ENCODE measurements at regions not wholly inside any gene's neighbourhood (a gene's known extent, or its start where the extent isn't known, plus 50 kb on each side); places are given as distances from the start of the nearest gene placed in this dataset.

- no peaks in the 10 kb centered on the region for H3K36me3 Mint-ChIP-seq (ENCODE audit: low read depth)
- no peaks in the 10 kb centered on the region for H3K9me3 Mint-ChIP-seq (ENCODE audit: insufficient read depth)
- ChIA-PET CTCF (no interaction called here), POLR2A (no interaction called here)
- DNase-seq = no peak
- no peak overlapping the region for H3K27ac Mint-ChIP-seq
- no peaks in the 10 kb centered on the region for H3K4me1 Mint-ChIP-seq (ENCODE audit: low read depth)
- H3K27me3 Mint-ChIP-seq (ENCODE audit: low read depth) = no peaks in the 10 kb centered on the region
- ATAC-seq = no peak
- no peak overlapping the region for H3K4me3 Mint-ChIP-seq
Measured at GRCh38 chr2:59654710-59655109, 898.7 kb downstream of the BCL11A start.

- ATAC-seq (no peak), DNase-seq (no peak)
- H3K4me1 Mint-ChIP-seq (ENCODE audit: low read depth) = no peaks in the 10 kb centered on the region
- H3K9me3 Mint-ChIP-seq (ENCODE audit: insufficient read depth) = no peaks in the 10 kb centered on the region
- CTCF ChIA-PET = no interaction called here
- POLR2A ChIA-PET = no interaction called here
- no peak overlapping the region for H3K4me3 Mint-ChIP-seq
- H3K27me3 Mint-ChIP-seq (ENCODE audit: low read depth) = no peaks in the 10 kb centered on the region
- no peak overlapping the region for H3K27ac Mint-ChIP-seq
- H3K36me3 Mint-ChIP-seq (ENCODE audit: low read depth) = no peaks in the 10 kb centered on the region
Measured at GRCh38 chr2:59653164-59653563, 900.3 kb downstream of the BCL11A start.

- no peaks in the 10 kb centered on the region for H3K9me3 Mint-ChIP-seq (ENCODE audit: insufficient read depth)
- ChIA-PET POLR2A (no interaction called here), CTCF (no interaction called here)
- H3K4me3 Mint-ChIP-seq = no peak overlapping the region
- no peaks in the 10 kb centered on the region for H3K4me1 Mint-ChIP-seq (ENCODE audit: low read depth)
- H3K36me3 Mint-ChIP-seq (ENCODE audit: low read depth) = no peaks in the 10 kb centered on the region
- ATAC-seq = no peak
- no peak for DNase-seq
- H3K27me3 Mint-ChIP-seq (ENCODE audit: low read depth) = no peaks in the 10 kb centered on the region
- no peak overlapping the region for H3K27ac Mint-ChIP-seq
Measured at GRCh38 chr2:59630789-59631188, 922.7 kb downstream of the BCL11A start.

DNA sequence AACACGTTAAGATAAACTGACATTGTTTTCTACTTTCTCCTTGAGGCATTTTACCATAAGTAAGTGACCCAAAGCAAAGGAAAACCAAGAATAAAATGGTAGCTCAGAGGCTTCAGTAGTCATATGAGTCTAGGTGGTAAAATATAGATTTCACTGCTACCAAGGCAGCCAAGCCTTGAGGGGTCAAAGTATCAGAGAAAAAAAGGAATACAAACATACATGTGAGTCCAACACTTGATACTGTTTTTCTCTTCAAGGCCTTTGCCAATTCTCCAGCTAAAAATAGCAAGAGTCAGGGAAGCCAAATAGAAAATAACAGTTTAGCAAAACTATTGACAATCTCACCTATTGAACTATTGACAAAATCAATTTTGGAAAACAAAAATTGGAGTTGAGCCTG is 925.9 kb downstream of the BCL11A start:
- ChIA-PET POLR2A (no interaction called here), CTCF (no interaction called here)
- H3K27me3 Mint-ChIP-seq (ENCODE audit: low read depth) = no peaks in the 10 kb centered on the region
- ATAC-seq (no peak), DNase-seq (no peak)
- no peaks in the 10 kb centered on the region for H3K4me1 Mint-ChIP-seq (ENCODE audit: low read depth)
- H3K36me3 Mint-ChIP-seq (ENCODE audit: low read depth) = no peaks in the 10 kb centered on the region
- H3K4me3 Mint-ChIP-seq = no peak overlapping the region
- no peak overlapping the region for H3K27ac Mint-ChIP-seq
- no peaks in the 10 kb centered on the region for H3K9me3 Mint-ChIP-seq (ENCODE audit: insufficient read depth)

DNA sequence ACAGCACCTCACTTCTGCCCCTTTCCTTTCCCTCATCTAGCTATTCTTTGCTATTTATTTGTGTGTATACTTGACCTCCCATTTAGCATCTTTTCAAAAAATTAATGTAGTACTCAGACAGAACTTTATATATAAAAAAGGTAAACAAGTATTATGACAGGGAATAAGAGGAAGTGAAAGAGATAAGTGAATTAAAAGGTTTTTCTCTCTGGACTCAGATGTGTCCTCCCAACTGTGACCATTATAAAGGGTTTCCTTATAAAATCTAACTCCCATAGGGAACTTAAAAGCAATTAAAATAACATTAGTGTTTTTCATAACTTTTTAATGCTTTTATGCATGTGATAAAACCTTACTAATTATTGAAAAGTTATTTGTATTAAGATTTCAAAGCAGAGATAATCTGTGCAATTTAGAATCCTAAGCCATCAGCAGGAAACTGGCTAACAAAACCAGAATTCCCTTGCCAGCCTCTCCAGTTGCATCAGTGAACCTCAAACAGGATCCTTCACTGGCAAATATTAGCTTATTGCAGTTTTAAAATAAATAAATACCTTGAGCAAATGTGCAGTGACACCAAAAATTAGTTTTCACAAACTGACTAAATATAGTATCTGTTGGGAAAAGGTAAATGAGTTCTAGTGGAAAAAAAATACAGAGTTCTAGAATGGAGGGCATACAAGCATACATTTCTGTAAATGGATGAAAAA is 930.7 kb downstream of the BCL11A start:
- DNase-seq (no peak), ATAC-seq (no peak)
- Mint-ChIP-seq H3K9me3 (ENCODE audit: insufficient read depth) (no peaks in the 10 kb centered on the region), H3K27me3 (ENCODE audit: low read depth) (no peaks in the 10 kb centered on the region), H3K4me3 (no peak overlapping the region), H3K36me3 (ENCODE audit: low read depth) (no peaks in the 10 kb centered on the region), H3K4me1 (ENCODE audit: low read depth) (no peaks in the 10 kb centered on the region), H3K27ac (no peak overlapping the region)
- POLR2A ChIA-PET = no interaction called here
- CTCF ChIA-PET = no interaction called here

DNA sequence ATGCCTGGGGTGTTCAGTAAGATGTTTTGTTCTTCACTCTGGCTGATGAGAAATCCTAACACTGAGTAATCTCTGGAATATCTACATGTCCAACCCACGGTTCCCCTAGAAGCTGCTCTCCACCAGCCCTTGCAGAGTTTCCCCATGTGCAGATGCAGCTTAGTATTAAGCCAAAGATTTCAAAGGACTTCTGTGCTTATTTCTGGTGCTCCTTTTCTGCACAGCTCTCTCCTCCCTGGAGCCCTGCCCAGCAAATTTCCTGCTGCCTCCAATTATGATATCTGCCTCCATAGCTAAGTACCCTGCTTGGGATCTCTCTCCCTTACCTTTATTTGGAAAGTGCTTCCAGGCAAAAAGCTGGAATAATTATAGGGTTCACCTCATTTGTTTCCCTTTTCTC is 949.3 kb downstream of the BCL11A start:
- POLR2A ChIA-PET = no interaction called here
- no peak for DNase-seq

GRCh38 chr2:59594671-59595222 is 958.7 kb downstream of the BCL11A start:
- Mint-ChIP-seq H3K9me3 (ENCODE audit: insufficient read depth) (no peaks in the 10 kb centered on the region), H3K4me1 (ENCODE audit: low read depth) (no peaks in the 10 kb centered on the region), H3K36me3 (ENCODE audit: low read depth) (no peaks in the 10 kb centered on the region), H3K4me3 (no peak overlapping the region), H3K27me3 (ENCODE audit: low read depth) (no peaks in the 10 kb centered on the region), H3K27ac (no peak overlapping the region)
- ATAC-seq (no peak), DNase-seq (no peak)
- POLR2A ChIA-PET = no interaction called here
- CTCF ChIA-PET = no interaction called here

More for the DNA sequence above, 949.3 kb downstream of the BCL11A start:
- CTCF ChIA-PET = no interaction called here
- Mint-ChIP-seq H3K9me3 (ENCODE audit: insufficient read depth) (peaks cover 5% of the 10 kb centered on the region), H3K27me3 (ENCODE audit: low read depth) (no peaks in the 10 kb centered on the region), H3K4me3 (no peak overlapping the region), H3K36me3 (ENCODE audit: low read depth) (no peaks in the 10 kb centered on the region), H3K4me1 (ENCODE audit: low read depth) (no peaks in the 10 kb centered on the region), H3K27ac (no peak overlapping the region)
- ATAC-seq = no peak

DNA sequence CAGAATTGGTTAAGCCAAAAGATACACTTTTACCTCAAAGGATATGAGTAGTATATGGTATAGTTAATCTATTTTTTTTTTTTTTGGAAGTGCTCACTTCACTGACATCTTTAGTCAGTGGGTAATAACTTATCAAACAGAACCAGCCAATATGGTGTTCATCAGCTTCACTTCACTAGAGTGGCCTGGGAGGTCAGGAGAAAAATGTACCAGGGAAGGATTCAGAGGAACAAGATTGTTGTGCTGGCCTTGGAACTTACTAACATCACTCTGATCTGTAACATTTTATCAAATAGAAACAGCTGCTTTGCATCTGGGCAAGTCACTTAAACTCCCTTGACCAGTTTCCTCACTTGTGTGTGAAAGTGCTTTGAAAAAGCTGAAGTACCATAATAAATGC is 962.7 kb downstream of the BCL11A start:
- Mint-ChIP-seq H3K27me3 (ENCODE audit: low read depth) (no peaks in the 10 kb centered on the region), H3K27ac (no peak overlapping the region), H3K4me1 (ENCODE audit: low read depth) (no peaks in the 10 kb centered on the region), H3K9me3 (ENCODE audit: insufficient read depth) (no peaks in the 10 kb centered on the region), H3K36me3 (ENCODE audit: low read depth) (no peaks in the 10 kb centered on the region), H3K4me3 (no peak overlapping the region)
- ChIA-PET CTCF (no interaction called here), POLR2A (no interaction called here)
- DNase-seq (no peak), ATAC-seq (no peak)

- H3K27ac Mint-ChIP-seq = no peak overlapping the region
- ATAC-seq (no peak), DNase-seq (no peak)
- no peaks in the 10 kb centered on the region for H3K27me3 Mint-ChIP-seq (ENCODE audit: low read depth)
- no peaks in the 10 kb centered on the region for H3K36me3 Mint-ChIP-seq (ENCODE audit: low read depth)
- H3K4me3 Mint-ChIP-seq = no peak overlapping the region
- no peaks in the 10 kb centered on the region for H3K9me3 Mint-ChIP-seq (ENCODE audit: insufficient read depth)
- ChIA-PET POLR2A (no interaction called here), CTCF (no interaction called here)
- no peaks in the 10 kb centered on the region for H3K4me1 Mint-ChIP-seq (ENCODE audit: low read depth)
Measured at GRCh38 chr2:59589881-59590280, 963.6 kb downstream of the BCL11A start.

GRCh38 chr2:59588286-59588685 is 965.2 kb downstream of the BCL11A start:
- H3K27me3 Mint-ChIP-seq (ENCODE audit: low read depth) = no peaks in the 10 kb centered on the region
- no peak for ATAC-seq
- ChIA-PET POLR2A (no interaction called here), CTCF (no interaction called here)
- H3K4me1 Mint-ChIP-seq (ENCODE audit: low read depth) = no peaks in the 10 kb centered on the region
- no peak overlapping the region for H3K4me3 Mint-ChIP-seq
- no peaks in the 10 kb centered on the region for H3K36me3 Mint-ChIP-seq (ENCODE audit: low read depth)
- no peak for DNase-seq
- H3K27ac Mint-ChIP-seq = no peak overlapping the region
- H3K9me3 Mint-ChIP-seq (ENCODE audit: insufficient read depth) = no peaks in the 10 kb centered on the region

- Mint-ChIP-seq H3K4me1 (ENCODE audit: low read depth) (no peaks in the 10 kb centered on the region), H3K9me3 (ENCODE audit: insufficient read depth) (peaks cover 3% of the 10 kb centered on the region), H3K27me3 (ENCODE audit: low read depth) (no peaks in the 10 kb centered on the region), H3K36me3 (ENCODE audit: low read depth) (no peaks in the 10 kb centered on the region), H3K27ac (no peak overlapping the region), H3K4me3 (no peak overlapping the region)
- DNase-seq (no peak), ATAC-seq (no peak)
- ChIA-PET CTCF (no interaction called here), POLR2A (no interaction called here)
Measured at GRCh38 chr2:59586176-59586575, 967.3 kb downstream of the BCL11A start.

- Mint-ChIP-seq H3K27ac (no peak overlapping the region), H3K36me3 (ENCODE audit: low read depth) (no peaks in the 10 kb centered on the region), H3K27me3 (ENCODE audit: low read depth) (no peaks in the 10 kb centered on the region), H3K9me3 (ENCODE audit: insufficient read depth) (peaks cover 3% of the 10 kb centered on the region), H3K4me1 (ENCODE audit: low read depth) (no peaks in the 10 kb centered on the region), H3K4me3 (no peak overlapping the region)
- ATAC-seq (no peak), DNase-seq (no peak)
- CTCF ChIA-PET = no interaction called here
- POLR2A ChIA-PET = no interaction called here
Measured at GRCh38 chr2:59585655-59586054, 967.8 kb downstream of the BCL11A start.

GRCh38 chr2:59584958-59585357 is 968.5 kb downstream of the BCL11A start:
- DNase-seq (no peak), ATAC-seq (no peak)
- no peak overlapping the region for H3K27ac Mint-ChIP-seq
- ChIA-PET POLR2A (no interaction called here), CTCF (no interaction called here)
- H3K27me3 Mint-ChIP-seq (ENCODE audit: low read depth) = no peaks in the 10 kb centered on the region
- H3K36me3 Mint-ChIP-seq (ENCODE audit: low read depth) = no peaks in the 10 kb centered on the region
- H3K9me3 Mint-ChIP-seq (ENCODE audit: insufficient read depth) = peaks cover 3% of the 10 kb centered on the region
- no peaks in the 10 kb centered on the region for H3K4me1 Mint-ChIP-seq (ENCODE audit: low read depth)
- no peak overlapping the region for H3K4me3 Mint-ChIP-seq

Measured in activated CD8-positive, alpha-beta T cell treated with anti-CD3 and anti-CD28 coated beads, Interleukin-2, amount 10 ng/mL, durations not matched to agents 7 days and 5 days (primary cell).